SU-DHL-6 (cell line): ENCODE measurements at regions not wholly inside any gene's neighbourhood (a gene's known extent, or its start where the extent isn't known, plus 50 kb on each side); places are given as distances from the start of the nearest gene placed in this dataset.

Source experiments
- EZH2phosphoT487 ChIP-seq: fragments of 200-600 bp; sonication (generic), shearing (Covaris generic); conservative IDR thresholded peaks from 2 replicates; pipeline ENCODE4 v1.6.1; 2018; ENCODE audit warnings: mild to moderate bottlenecking, antibody characterized with exemption, low read length, moderate library complexity, mixed read lengths
- TF ChIP-seq, protein P1 (sequence below): fragments of 200-600 bp; sonication (generic); IDR thresholded peaks from one replicate; pipeline ENCODE4 v1.5.1; 2017; ENCODE audit warnings: antibody characterized with exemption, mild to moderate bottlenecking, low read length, moderate library complexity; ENCODE audit not compliant: insufficient read depth, poor library complexity, severe bottlenecking

DNA sequence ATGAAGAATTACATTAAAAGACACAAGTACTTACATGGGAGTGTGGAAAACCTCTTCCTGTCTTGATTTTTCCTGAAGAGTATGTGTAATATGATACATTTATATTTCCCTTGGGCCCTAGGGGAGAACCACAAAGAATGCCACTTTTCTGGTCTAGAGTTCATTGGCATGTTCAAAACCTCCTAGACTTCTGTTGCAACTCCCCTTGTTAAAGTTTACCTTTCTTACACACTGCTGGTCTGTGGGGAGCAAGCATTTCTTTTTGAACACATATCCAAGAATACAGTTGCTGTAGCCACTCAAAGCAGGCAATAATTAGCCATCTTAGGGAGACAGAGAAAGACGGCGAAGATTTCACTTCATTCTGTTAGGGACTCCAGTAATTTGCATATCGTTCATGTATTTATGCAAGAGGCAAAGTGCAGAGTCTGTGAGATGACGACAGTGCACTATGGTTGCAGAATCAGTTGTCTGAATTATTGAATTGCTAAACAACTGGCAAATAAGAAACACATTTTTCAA is 103.5 kb downstream of the NOL4 start:
- TF ChIP-seq, protein P1, sequence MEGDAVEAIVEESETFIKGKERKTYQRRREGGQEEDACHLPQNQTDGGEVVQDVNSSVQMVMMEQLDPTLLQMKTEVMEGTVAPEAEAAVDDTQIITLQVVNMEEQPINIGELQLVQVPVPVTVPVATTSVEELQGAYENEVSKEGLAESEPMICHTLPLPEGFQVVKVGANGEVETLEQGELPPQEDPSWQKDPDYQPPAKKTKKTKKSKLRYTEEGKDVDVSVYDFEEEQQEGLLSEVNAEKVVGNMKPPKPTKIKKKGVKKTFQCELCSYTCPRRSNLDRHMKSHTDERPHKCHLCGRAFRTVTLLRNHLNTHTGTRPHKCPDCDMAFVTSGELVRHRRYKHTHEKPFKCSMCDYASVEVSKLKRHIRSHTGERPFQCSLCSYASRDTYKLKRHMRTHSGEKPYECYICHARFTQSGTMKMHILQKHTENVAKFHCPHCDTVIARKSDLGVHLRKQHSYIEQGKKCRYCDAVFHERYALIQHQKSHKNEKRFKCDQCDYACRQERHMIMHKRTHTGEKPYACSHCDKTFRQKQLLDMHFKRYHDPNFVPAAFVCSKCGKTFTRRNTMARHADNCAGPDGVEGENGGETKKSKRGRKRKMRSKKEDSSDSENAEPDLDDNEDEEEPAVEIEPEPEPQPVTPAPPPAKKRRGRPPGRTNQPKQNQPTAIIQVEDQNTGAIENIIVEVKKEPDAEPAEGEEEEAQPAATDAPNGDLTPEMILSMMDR = no peak
- no peak for TF ChIP-seq EZH2phosphoT487
